ENCODE measurements at regions not wholly inside any gene's neighbourhood (a gene's known extent, or its start where the extent isn't known, plus 50 kb on each side); places are given as distances from the start of the nearest gene placed in this dataset.

DNA sequence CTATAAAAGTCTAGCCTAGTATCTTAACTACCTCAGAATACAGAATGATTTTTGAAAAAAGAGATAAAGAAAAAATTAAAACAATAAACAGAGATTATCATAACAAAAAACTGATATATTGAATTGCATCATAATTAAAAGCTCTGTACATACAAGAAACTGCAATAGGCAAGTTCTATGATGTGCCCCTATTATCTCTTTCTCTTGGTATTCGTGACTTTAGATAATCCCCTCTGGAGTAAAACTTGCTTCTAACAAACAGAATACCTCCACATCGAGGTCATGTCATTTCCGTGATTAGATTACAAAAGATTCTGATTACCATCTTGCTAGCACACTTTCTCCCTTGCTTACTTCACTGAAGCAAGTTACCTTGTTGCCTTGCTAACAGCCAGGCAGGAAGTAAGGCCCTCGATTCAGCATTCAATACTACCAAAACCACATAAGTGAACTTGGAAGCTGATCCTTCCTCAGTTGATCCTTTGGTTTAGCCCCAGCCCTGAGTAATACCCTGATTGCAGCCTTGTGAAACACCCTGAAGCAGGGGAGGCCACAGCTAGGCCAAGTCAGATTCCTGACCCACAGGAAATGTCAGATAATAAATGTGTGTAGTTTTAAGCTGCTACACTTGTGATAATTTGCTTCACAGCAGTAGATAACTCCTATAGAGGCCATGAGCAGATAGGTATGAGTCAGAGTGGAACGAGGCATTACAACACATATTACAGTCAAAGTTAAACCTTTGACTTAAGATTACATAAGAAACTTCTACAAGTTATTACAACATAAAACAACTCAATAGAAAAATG is 53.7 kb upstream of the TMX4 start:
- H3K36me3 ChIP-seq (ENCODE audit: control insufficient read depth, insufficient read depth, low read length): no peaks in the 10 kb centered on the region
- no peak overlapping the region for H3K4me3 ChIP-seq (ENCODE audit: insufficient read depth, low read depth, low read length, poor library complexity, severe bottlenecking)
- peaks cover 6% of the 10 kb centered on the region for H3K4me1 ChIP-seq (ENCODE audit: control insufficient read depth, insufficient read depth, low read length, poor library complexity, severe bottlenecking)
- H3K9me3 ChIP-seq (ENCODE audit: control insufficient read depth, low read length): no peaks in the 10 kb centered on the region
- peak in 1 of 3 donors; percentile 0 for DNase-seq
- no peaks in the 10 kb centered on the region for H3K27me3 ChIP-seq (replicated peaks; ENCODE audit: control insufficient read depth, insufficient read depth, low read length, poor library complexity, severe bottlenecking)
- no peak overlapping the region for H3K27ac ChIP-seq (ENCODE audit: insufficient read depth, low read length, poor library complexity, severe bottlenecking)

DNA sequence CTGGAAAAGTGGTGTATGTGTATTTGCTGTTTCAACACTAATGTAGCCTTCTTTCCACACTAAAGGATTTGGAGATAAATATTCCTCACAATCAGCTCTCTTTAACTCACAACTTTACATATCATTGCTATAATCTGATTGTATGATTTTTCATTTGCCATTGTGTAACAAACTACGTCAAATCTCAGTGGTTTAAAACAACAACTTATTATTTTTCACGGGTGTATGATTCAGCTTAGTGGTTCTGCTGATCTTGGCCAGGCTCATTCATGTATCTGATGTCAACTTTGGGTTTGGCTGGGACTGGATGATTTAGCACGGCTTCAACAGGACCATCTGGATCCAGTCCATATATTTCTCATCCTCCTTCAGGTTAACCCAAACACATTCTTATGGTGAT is 55.4 kb upstream of the TMX4 start:
- H3K4me1 ChIP-seq (ENCODE audit: control insufficient read depth, insufficient read depth, low read length, poor library complexity, severe bottlenecking): peaks cover 6% of the 10 kb centered on the region
- H3K27me3 ChIP-seq (replicated peaks; ENCODE audit: control insufficient read depth, insufficient read depth, low read length, poor library complexity, severe bottlenecking): no peaks in the 10 kb centered on the region
- H3K27ac ChIP-seq (ENCODE audit: insufficient read depth, low read length, poor library complexity, severe bottlenecking): no peak overlapping the region
- no peaks in the 10 kb centered on the region for H3K9me3 ChIP-seq (ENCODE audit: control insufficient read depth, low read length)
- no peak for DNase-seq
- no peak overlapping the region for H3K4me3 ChIP-seq (ENCODE audit: insufficient read depth, low read depth, low read length, poor library complexity, severe bottlenecking)
- H3K36me3 ChIP-seq (ENCODE audit: control insufficient read depth, insufficient read depth, low read length): no peaks in the 10 kb centered on the region

DNA sequence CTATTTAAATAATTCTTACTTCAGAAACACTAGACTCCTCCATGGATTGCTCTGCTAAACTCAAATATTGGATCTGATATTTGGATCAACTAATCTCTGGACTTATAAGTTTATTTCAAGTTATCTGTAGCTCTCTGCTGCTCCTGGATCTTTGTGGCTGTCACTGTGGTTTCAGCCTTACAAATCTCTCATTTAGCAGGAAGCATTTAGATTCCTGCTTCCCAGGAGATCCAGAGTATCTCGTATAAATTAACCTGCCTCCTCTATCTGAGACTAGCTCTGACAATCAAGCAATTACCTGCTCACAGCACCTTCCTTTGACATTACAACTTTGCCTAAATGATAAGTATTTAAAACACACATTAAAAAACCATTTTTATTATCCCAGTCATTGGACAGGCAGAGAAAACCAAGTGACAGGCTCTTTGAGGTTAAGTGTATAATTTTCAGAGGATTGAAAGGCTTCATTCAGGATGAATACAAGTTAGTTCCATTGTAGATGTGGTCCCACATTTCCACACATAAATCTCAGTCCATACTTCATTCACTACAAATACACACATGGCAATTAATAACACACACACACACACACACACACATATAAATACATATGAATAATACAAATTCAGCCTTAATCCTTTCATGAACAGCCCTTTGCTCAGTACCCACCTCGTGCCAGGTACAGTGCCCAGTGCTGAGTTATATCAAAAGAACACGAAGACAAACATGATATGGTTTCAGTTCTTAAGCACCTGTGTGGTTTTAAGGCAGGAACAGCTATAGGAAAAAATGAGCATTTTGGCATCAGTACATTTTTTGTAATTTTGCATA is 55.5 kb upstream of the PLCB1 start:
- Histone ChIP-seq H3K36me3 (ENCODE audit: control insufficient read depth, insufficient read depth, low read length) (no peaks in the 10 kb centered on the region), H3K9me3 (ENCODE audit: control insufficient read depth, low read length) (no peaks in the 10 kb centered on the region), H3K27ac (ENCODE audit: insufficient read depth, low read length, poor library complexity, severe bottlenecking) (no peak overlapping the region), H3K4me1 (ENCODE audit: control insufficient read depth, insufficient read depth, low read length, poor library complexity, severe bottlenecking) (peaks cover 6% of the 10 kb centered on the region), H3K27me3 (replicated peaks; ENCODE audit: control insufficient read depth, insufficient read depth, low read length, poor library complexity, severe bottlenecking) (no peaks in the 10 kb centered on the region), H3K4me3 (ENCODE audit: insufficient read depth, low read depth, low read length, poor library complexity, severe bottlenecking) (no peak overlapping the region)
- DNase-seq: no peak

DNA sequence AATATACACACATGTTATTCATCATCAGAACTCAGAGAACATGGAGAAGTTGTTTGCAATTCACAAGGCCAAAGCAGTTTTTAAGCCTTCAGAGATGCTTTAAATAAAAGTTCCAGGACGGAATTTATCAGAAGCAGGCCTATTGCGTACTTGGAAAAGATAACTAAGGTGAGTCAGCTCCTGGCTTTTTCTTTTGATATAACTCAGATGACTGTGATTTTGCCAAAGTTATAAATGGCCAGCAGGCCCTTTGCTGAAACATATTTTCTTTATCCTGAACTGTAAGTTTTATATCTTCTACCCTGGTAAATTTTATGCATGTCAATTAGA is 55.0 kb upstream of the PLCB1 start:
- H3K4me1 ChIP-seq (ENCODE audit: control insufficient read depth, insufficient read depth, low read length, poor library complexity, severe bottlenecking): peaks cover 6% of the 10 kb centered on the region
- no peak for DNase-seq
- H3K36me3 ChIP-seq (ENCODE audit: control insufficient read depth, insufficient read depth, low read length): no peaks in the 10 kb centered on the region
- no peak overlapping the region for H3K4me3 ChIP-seq (ENCODE audit: insufficient read depth, low read depth, low read length, poor library complexity, severe bottlenecking)
- no peaks in the 10 kb centered on the region for H3K9me3 ChIP-seq (ENCODE audit: control insufficient read depth, low read length)
- H3K27ac ChIP-seq (ENCODE audit: insufficient read depth, low read length, poor library complexity, severe bottlenecking): no peak overlapping the region
- no peaks in the 10 kb centered on the region for H3K27me3 ChIP-seq (replicated peaks; ENCODE audit: control insufficient read depth, insufficient read depth, low read length, poor library complexity, severe bottlenecking)

DNA sequence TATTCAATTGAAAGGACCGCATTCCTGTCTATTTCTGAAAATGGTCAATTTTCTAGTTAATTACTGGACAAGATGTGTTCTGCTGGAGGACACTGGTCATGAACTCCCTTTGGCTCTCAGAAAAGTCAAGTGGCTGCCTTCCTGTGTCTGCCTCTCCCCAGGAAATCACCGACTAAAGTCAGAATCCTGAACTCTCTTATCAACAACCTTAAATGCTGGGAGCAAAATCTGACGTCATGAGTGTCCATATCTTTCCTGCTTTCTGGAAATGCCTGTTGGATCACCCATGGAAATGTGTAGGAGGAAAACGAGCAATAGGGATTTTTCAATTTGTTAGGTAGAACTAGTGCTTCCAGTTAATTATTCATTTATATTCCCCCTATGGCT is 53.5 kb upstream of the PLCB1 start:
- Histone ChIP-seq H3K4me3 (ENCODE audit: insufficient read depth, low read depth, low read length, poor library complexity, severe bottlenecking) (no peak overlapping the region), H3K27ac (ENCODE audit: insufficient read depth, low read length, poor library complexity, severe bottlenecking) (no peak overlapping the region), H3K36me3 (ENCODE audit: control insufficient read depth, insufficient read depth, low read length) (no peaks in the 10 kb centered on the region), H3K27me3 (replicated peaks; ENCODE audit: control insufficient read depth, insufficient read depth, low read length, poor library complexity, severe bottlenecking) (no peaks in the 10 kb centered on the region), H3K4me1 (ENCODE audit: control insufficient read depth, insufficient read depth, low read length, poor library complexity, severe bottlenecking) (peaks cover 3% of the 10 kb centered on the region), H3K9me3 (ENCODE audit: control insufficient read depth, low read length) (no peaks in the 10 kb centered on the region)
- no peak for DNase-seq

DNA sequence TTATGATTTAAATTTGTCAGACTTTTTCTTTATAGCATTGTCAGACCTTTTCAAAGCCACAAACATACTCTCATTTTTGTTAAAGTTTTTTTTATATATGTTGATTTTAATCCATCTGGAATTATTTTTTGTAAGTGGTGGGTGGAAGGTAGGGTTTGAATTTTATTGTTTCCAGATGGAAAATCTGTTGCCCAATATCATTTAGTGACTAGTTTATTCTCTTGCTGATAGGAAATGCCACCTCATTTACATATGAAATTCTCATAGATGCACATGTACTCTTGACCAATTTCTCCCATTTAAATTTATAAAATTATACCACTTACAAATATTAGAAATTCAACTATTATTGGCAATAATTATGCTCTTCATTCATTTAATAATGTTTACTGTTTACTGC is 52.1 kb upstream of the PLCB1 start:
- no peaks in the 10 kb centered on the region for H3K27me3 ChIP-seq (replicated peaks; ENCODE audit: control insufficient read depth, insufficient read depth, low read length, poor library complexity, severe bottlenecking)
- H3K27ac ChIP-seq (ENCODE audit: insufficient read depth, low read length, poor library complexity, severe bottlenecking): no peak overlapping the region
- no peak overlapping the region for H3K4me3 ChIP-seq (ENCODE audit: insufficient read depth, low read depth, low read length, poor library complexity, severe bottlenecking)
- H3K9me3 ChIP-seq (ENCODE audit: control insufficient read depth, low read length): no peaks in the 10 kb centered on the region
- no peaks in the 10 kb centered on the region for H3K4me1 ChIP-seq (ENCODE audit: control insufficient read depth, insufficient read depth, low read length, poor library complexity, severe bottlenecking)
- no peak for DNase-seq
- H3K36me3 ChIP-seq (ENCODE audit: control insufficient read depth, insufficient read depth, low read length): no peaks in the 10 kb centered on the region

DNA sequence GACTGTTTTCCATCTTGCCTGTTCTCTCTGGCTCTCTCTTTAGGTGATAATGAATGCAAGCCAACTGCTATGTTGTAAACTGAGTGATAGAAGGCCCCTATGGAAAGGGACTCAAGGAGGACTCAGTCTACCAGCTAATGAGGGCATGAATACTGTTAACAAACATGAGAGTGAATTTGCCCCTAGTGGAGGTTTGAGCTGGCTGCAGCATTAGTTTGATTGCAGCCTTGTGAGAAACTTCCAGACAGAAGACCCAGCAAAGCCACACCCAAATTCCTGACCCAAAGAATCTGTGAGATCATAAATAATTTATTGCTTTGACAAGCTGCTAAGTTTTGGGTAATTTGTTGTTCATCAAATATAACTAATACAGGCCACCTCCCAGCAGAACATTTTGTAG is 50.0 kb upstream of the PLCB1 start:
- H3K9me3 ChIP-seq (ENCODE audit: control insufficient read depth, low read length): no peaks in the 10 kb centered on the region
- H3K4me1 ChIP-seq (ENCODE audit: control insufficient read depth, insufficient read depth, low read length, poor library complexity, severe bottlenecking): no peaks in the 10 kb centered on the region
- H3K36me3 ChIP-seq (ENCODE audit: control insufficient read depth, insufficient read depth, low read length): no peaks in the 10 kb centered on the region
- H3K27ac ChIP-seq (ENCODE audit: insufficient read depth, low read length, poor library complexity, severe bottlenecking): no peak overlapping the region
- H3K4me3 ChIP-seq (ENCODE audit: insufficient read depth, low read depth, low read length, poor library complexity, severe bottlenecking): no peak overlapping the region
- no peak for DNase-seq
- H3K27me3 ChIP-seq (replicated peaks; ENCODE audit: control insufficient read depth, insufficient read depth, low read length, poor library complexity, severe bottlenecking): no peaks in the 10 kb centered on the region

All from effector memory CD4-positive, alpha-beta T cell (primary cell).